Prostate gland (tissue), 2 donors: ENCODE measurements at regions not wholly inside any gene's neighbourhood (a gene's known extent, or its start where the extent isn't known, plus 50 kb on each side); places are given as distances from the start of the nearest gene placed in this dataset.

Experiments
- CTCF ChIP-seq, 4 experiments: fragments of 200-600 bp in 2 of 4; fragments of 450-650 bp in 2 of 4; sonication (generic) in 2 of 4; IDR thresholded peaks; 1 replicate in 3 of 4; 2 replicates in 1 of 4; pipeline ENCODE4 v1.5.1; 2016 to 2019; ENCODE audit warnings: antibody characterized with exemption in 4 of 4, mild to moderate bottlenecking in 2 of 4, moderate library complexity in 2 of 4
- POLR2A ChIP-seq: fragments of 450-650 bp; IDR thresholded peaks from one replicate; pipeline ENCODE4 v1.6.1; 2016; ENCODE audit warnings: antibody characterized with exemption, mild to moderate bottlenecking

DNA sequence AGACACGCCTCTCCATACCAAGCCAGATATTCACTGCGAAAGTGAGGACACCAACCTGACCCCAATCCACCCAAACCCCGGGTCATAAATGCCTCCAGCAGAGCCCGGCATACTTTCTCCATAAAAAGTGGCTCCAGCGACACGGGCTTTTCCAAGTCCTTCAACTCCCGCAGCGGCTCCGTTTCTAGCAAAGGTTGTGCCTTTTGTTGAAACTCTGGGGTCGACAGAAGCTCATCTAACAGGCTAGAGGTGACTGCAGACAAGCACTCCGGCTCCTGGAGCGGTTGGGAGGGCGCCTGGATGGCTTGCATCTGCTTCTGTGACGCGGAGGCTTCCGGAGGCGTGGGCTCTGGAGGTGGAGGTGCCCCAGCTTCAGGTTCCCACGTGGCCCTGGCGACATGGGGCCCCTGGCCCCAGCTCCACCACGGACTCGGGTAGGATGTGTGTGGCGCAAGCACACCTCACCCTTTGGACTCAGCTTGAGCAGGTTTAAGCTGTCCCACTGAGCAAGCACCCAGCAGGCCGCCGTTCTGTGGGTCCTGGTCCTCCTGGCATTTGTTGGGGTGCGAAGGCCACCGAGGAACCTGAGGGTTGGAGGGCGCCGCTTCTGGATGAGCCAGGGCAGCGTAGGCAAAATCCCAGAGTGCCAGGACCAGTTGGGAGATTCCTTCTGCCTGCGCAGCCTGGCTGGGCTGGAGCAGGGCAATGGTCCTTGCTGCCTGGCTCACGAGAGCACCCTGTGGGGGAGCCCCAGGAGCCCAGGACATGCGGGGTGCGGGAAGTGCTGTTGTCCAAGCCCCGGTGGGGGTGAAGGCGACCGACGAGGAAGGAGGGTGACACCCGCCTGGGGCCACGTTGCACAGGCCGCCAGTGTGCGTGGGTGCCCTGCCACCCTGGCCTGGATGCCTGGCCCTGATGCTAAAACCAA, 186.3 kb downstream of the ALG10 start:
- TF ChIP-seq CTCF (IDR thresholded peaks at IDR 0.05) = no peak
- TF ChIP-seq POLR2A = no peak
